BJ (cell line): ENCODE measurements at regions not wholly inside any gene's neighbourhood (a gene's known extent, or its start where the extent isn't known, plus 50 kb on each side); places are given as distances from the start of the nearest gene placed in this dataset.
"Not testable (repeated sequence)": the region's sequence is repeated elsewhere in the genome, so short reads cannot be mapped to it uniquely, and the experiment has no call there.

Experiments
- CTCF ChIA-PET: fragments of 350-600 bp; formaldehyde crosslinking; extraction: SDS; loops from one replicate; lab custom pipeline; 2021; ENCODE audit warnings: antibody characterized with exemption, inconsistent platforms; lab: Yijun Ruan, JAX
- POLR2A ChIA-PET: fragments of 300-600 bp; sonication (Branson Sonifier 250); formaldehyde crosslinking; extraction: SDS; loops from one replicate; lab custom pipeline; 2021; ENCODE audit warnings: antibody characterized with exemption; lab: Charles Lee
- DNase-seq: peaks from one replicate; pipeline ENCODE4 v3.0.0-alpha.2; 2011; ENCODE audit warnings: low read depth
- H3K27me3 ChIP-seq: 2 replicates; pipeline ENCODE4 v1.6.0; 2011; ENCODE audit warnings: low read length; ENCODE audit not compliant: control insufficient read depth, insufficient read depth
- H3K36me3 ChIP-seq: 2 replicates; pipeline ENCODE4 v1.5.1; 2011; ENCODE audit warnings: low read length; ENCODE audit not compliant: control insufficient read depth, insufficient read depth
- H3K4me3 ChIP-seq: 2 replicates; pipeline ENCODE4 v1.5.1; 2011; ENCODE audit warnings: low read depth, mild to moderate bottlenecking, control low read depth, low read length
- TF ChIP-seq, protein P1 (sequence below): IDR thresholded peaks from 2 replicates; pipeline ENCODE4 v1.5.1; 2011; ENCODE audit warnings: low read depth, mild to moderate bottlenecking, control low read depth, inconsistent platforms, low read length, moderate library complexity; ENCODE audit not compliant: insufficient read depth

DNA sequence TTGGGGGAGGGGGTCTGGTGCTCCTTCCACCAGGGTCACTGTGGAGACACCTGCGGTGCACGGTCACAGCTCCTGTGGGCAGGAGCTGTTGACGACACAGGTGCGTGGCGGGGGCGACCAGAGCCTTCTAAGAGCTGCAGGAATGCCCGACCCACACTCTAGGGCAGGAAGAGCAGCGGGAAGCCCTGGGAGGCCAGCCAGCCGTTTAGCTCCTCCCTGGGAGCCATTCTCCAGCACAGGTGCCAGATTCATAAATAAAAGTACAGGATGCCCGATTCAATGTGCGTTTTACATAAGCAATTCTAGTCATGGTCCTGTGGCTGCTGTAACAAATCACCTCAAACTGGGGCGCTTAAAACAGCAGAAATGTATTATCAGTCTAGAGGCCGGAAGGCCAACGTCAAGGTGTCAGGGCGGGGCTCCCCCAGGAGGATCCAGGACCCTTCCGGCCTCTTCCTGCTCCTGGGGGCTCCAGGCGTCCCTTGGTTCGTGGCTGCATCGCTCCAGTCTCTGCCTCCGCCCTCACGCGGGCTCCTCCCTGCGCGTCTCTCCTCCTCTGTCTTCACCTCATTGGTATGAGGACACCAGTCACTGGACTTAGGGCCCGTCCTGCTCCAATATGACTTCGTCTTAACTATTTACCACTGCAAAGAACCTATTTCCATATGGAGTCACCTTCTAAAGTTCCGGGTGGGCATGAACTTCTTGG, 155.4 kb downstream of the FOXL1 start:
- Histone ChIP-seq H3K27me3 (peaks cover 15% of the 10 kb centered on the region), H3K36me3 (no peaks in the 10 kb centered on the region), H3K4me3 (no peak overlapping the region)
- TF ChIP-seq, protein P1, sequence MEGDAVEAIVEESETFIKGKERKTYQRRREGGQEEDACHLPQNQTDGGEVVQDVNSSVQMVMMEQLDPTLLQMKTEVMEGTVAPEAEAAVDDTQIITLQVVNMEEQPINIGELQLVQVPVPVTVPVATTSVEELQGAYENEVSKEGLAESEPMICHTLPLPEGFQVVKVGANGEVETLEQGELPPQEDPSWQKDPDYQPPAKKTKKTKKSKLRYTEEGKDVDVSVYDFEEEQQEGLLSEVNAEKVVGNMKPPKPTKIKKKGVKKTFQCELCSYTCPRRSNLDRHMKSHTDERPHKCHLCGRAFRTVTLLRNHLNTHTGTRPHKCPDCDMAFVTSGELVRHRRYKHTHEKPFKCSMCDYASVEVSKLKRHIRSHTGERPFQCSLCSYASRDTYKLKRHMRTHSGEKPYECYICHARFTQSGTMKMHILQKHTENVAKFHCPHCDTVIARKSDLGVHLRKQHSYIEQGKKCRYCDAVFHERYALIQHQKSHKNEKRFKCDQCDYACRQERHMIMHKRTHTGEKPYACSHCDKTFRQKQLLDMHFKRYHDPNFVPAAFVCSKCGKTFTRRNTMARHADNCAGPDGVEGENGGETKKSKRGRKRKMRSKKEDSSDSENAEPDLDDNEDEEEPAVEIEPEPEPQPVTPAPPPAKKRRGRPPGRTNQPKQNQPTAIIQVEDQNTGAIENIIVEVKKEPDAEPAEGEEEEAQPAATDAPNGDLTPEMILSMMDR, result no peak
- CTCF ChIA-PET, result interaction anchor here (0.9 to 1.1 kb wide), 2 partner anchors 16 to 152 kb away, joined by 3 read pairs; no protein-coding TSS in a partner anchor
- POLR2A ChIA-PET, result no interaction called here
- DNase-seq, result no peak

DNA sequence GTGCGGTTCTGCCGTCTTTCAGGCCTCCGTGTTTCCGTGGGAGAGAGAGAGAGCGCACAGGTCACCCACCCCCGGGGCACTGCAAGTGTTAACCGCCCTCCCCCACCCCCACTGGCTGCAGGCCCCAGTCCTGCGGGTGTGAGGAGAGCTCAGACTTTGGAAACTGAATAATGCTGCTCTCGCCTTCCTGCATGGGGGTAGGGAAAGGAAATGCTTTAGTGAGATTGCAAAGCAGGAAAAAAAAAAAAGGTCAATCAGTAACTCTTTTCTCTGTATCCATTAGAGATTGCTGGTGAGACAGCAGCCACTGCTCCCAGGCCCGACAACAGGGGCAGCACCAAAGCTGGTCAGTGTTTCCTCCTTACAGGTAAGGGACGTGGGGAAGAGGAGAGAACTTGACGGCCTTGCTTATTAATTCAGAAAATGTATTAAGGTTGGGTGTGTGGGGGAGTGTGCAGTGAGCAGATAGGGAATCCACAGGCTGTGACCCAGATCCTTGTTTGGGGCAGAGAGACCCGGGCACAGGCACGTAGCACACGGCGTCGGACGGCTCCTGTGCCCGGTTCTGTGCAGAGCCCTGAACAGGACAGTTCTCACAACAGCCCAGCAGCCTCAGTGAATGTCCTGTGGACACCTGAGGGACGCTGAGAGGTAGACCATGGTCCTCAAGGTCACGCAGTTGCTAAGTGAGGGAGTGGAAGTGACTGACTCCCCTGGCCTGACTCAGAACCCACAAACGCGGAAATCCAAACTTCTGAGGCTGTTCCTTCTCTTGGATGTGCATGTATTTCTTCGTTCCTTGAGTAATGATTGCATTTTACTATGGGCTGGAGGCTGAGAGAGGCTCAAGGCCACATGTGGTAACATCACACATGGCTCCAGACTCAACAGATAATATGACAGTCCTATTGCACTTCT, 156.5 kb downstream of the FOXL1 start:
- DNase-seq, result no peak
- CTCF ChIA-PET, result interaction anchor here (0.6 kb wide), 1 partner anchor 227 kb away, joined by 3 read pairs; no protein-coding TSS in a partner anchor
- POLR2A ChIA-PET, result no interaction called here
- no peaks in the 10 kb centered on the region for H3K36me3 ChIP-seq
- no peak overlapping the region for H3K4me3 ChIP-seq
- peaks cover 13% of the 10 kb centered on the region for H3K27me3 ChIP-seq
- TF ChIP-seq, protein P1, result no peak

DNA sequence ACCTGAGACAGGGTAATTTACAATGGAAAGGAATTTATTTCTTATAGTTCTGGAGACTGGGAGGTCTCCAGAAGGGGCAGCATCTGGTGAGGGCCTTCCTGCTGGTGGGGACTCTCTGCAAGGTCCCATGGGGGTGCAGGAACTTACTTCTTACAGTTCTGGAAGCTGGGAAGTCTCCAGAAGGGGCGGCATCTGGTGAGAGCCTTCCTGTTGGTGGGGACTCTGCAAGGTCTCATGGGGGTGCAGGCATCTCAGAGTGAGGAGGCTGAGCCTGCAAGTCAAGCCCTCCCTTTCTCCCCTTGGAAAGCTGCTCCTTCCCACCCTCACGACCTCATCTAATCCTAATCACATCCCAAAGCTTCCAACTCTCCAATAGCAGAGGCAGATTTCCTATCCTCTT, 157.4 kb downstream of the FOXL1 start:
- ChIA-PET POLR2A (no interaction called here), CTCF (interaction anchor here (0.7 kb wide), 1 partner anchor 13 kb away, joined by 3 read pairs; no protein-coding TSS in a partner anchor)
- H3K27me3 ChIP-seq, result peaks cover 8% of the 10 kb centered on the region
- TF ChIP-seq, protein P1, result no peak
- H3K36me3 ChIP-seq, result no peaks in the 10 kb centered on the region
- H3K4me3 ChIP-seq, result no peak overlapping the region
- no peak for DNase-seq

DNA sequence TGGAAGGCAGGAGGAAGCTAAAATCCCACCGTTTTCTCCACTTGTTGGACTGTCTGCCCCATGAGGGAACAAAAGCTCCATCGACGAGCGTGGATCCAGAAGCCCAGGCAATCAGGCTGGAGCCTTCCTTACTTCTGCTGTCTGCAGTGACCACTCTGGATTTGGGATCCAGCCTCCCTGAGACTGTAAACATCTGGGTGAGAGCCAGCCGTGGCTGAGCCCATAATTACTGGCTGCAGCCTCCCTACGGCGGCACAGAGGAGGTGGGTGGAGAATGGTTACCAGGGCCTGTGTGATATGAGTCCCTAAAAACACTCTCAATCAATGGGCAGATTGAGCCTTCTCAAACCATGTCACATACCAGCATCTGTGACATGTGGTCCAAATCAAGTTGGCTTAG, 158.2 kb downstream of the FOXL1 start:
- H3K27me3 ChIP-seq, result peaks cover 4% of the 10 kb centered on the region
- CTCF ChIA-PET, result interaction anchor here (0.7 kb wide), 1 partner anchor 14 kb away, joined by 3 read pairs; no protein-coding TSS in a partner anchor
- no peak for DNase-seq
- H3K4me3 ChIP-seq, result no peak overlapping the region
- H3K36me3 ChIP-seq, result no peaks in the 10 kb centered on the region
- POLR2A ChIA-PET, result no interaction called here
- TF ChIP-seq, protein P1, result no peak

DNA sequence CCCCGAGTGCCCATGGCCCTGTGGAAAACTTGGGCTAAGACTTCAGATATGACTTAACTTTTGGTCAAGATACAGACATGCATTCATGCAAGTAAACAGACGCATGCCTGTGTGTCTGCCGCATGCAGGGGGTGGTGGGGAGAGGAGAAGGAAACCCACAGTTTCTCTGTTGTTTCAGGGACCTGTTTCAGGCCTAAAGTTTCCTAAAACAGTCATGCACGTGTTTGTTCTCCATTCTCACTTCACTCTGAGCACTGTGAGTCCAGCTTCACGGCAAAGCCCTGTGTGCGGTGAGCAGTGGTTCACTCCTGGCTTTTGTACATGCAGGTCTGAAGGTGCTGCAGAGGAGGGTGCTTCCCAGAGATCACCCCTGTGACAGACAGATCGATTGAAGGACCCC, 158.7 kb downstream of the FOXL1 start:
- no peaks in the 10 kb centered on the region for H3K36me3 ChIP-seq
- DNase-seq, result no peak
- ChIA-PET POLR2A (no interaction called here), CTCF (no interaction called here)
- H3K27me3 ChIP-seq, result peaks cover 3% of the 10 kb centered on the region
- H3K4me3 ChIP-seq, result no peak overlapping the region
- TF ChIP-seq, protein P1, result no peak

DNA sequence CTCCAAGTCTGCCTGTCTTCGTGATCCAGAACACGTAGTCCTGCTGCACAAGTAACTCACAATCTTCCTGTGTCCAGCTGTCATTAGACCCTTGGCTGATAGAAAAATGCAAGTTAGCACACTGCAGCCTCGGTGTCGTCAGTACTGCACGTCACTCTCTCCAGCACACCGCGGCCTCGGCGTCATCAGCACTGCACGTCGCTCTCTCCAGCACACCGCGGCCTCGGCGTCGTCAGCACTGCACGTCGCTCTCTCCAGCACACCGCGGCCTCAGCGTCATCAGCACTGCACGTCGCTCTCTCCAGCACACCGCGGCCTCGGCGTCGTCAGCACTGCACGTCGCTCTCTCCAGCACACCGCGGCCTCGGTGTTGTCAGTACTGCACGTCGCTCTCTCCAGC, 160.0 kb downstream of the FOXL1 start:
- H3K36me3 ChIP-seq, H3K4me3 ChIP-seq: not testable (repeated sequence)
- CTCF ChIA-PET, result interaction anchor here (0.7 kb wide), 1 partner anchor 1357 kb away, joined by 3 read pairs; no protein-coding TSS in a partner anchor

More for the DNA sequence above, 160.0 kb downstream of the FOXL1 start:
- POLR2A ChIA-PET, DNase-seq, H3K27me3 ChIP-seq: not testable (repeated sequence)
